HCEC 1CT (cell line): ENCODE measurements at regions not wholly inside any gene's neighbourhood (a gene's known extent, or its start where the extent isn't known, plus 50 kb on each side); places are given as distances from the start of the nearest gene placed in this dataset.

Experiments used
- DNase-seq: peaks from one replicate; pipeline ENCODE4 v3.0.0-alpha.2; 2017

DNA sequence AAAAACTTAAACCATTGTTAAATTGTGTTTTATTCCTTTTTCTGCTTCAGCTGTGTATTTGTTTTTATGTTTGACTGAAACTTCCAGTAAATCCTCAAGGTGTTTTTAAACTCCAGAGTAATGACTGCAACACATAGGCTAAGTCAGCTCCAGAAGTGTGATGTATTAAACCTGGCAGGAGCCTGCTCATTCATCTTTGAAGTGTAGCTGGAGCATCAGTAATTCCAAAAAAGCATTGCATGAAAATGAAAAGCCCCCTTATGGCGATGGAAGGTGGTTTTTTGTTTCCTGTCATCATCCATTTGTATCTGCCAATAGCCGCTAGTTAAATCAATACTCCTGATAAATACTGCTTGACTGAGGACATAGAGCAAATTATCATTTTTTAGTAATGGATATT is 474.2 kb upstream of the ADAMTS16 start:
- no peak for DNase-seq

DNA sequence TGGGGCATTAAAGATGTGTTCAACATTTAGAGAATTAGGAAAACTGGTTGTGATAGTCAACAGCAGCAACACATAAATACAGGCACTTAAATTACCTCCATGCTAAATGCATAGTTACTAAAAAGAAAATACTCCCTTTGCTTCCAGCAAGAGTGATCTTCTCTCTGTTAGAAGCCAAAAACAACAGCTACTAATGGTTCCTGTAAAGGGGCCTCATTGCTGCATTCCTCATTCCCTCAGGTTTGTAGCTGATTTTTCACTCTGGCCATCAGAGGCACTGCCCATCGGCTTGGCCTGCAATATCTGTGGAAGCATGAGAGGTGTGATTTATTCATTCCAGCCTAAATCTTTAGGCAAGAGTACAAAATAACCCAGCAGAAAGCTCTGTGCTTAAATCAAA is 466.0 kb upstream of the ADAMTS16 start:
- no peak for DNase-seq

DNA sequence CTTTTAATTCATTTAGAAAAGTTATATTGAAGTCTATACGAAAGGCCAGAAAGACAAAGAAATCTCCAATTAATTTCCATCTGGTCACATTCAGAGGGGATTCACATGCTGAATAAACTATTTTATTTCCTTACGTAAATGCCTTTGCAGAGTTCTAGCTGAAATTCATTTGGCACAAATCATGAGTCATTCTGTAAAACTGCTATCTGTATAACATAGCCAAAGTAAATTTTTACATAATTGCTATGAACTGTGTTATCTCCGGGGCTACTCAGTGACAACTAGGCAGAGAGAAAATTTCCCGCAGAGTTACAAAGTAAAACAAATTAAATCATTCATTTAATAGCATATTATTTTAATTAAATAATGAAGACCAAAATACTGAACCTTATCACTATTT is 463.2 kb upstream of the ADAMTS16 start:
- no peak for DNase-seq

DNA sequence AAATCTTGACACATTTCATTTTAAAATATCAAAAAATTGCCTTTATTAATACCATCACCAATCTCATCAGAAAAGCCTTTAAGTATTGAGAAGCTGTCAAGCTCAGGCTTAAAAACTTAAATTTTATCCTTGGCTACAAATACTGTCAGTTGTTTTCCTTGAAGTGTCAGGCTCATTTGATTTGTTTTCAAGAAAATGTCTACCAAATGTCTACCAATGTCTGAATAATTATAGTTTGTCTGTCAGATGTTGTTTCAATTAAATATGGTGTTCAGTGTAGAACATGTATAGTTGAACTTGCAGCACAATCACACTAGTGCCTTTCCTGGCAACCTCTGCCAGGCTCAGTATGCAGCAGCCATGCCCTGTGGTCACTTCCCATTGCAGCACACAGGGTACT is 455.2 kb upstream of the ADAMTS16 start:
- no peak for DNase-seq

DNA sequence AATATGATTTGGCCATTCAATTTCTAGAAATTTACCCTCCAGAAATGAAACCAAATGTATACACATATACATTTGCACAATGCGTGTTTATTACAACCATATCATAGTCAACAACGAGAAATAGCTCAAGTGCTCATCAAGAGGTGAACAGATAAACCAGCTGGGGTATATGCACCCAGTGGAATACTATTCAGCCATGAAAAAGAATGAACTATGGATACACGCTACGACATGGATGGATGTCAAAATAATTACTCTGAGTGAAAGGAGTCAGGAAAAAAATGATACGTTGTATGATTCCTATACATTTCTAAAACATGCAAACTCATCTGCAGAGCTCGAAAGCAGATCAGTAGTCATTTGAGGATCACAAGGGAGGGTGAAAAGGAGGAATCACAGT is 441.5 kb upstream of the ADAMTS16 start:
- no peak for DNase-seq

DNA sequence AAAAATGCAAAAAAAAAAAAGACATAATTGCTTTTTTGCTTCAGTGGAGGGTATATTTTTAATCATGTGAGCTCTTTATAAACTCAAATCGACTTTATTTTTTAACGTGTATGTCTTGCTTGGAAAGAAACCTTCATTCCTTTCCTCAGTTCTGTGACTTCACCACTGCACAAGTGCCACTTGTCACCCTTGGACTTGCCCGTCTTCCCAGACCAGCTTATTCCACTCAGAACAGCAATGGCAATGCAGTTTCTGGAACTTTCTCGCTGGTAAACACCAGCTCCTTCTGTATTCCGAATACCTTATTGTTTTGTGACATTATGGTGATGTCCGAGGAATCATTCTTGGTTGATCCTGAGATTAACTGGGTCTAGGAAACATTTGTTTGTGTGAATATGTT is 440.5 kb upstream of the ADAMTS16 start:
- no peak for DNase-seq

DNA sequence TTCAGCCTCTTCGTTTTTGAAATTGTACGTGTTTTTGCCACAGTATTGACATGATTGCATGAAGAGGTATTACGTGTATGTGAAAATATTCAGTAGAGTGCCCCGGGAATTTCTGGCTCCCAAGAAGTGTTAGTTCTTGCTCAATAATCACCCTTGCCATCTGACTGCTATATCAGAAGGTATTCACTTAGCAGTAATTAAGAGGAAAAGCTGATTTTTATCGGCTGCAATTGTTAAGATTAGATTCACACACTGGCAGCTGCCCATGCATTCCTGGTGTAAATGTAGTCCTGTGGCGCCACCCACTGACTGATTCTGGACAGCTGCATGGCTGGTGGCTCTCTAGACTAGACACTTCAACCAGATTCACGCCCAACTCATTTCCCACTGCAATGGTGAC is 440.1 kb upstream of the ADAMTS16 start:
- no peak for DNase-seq

DNA sequence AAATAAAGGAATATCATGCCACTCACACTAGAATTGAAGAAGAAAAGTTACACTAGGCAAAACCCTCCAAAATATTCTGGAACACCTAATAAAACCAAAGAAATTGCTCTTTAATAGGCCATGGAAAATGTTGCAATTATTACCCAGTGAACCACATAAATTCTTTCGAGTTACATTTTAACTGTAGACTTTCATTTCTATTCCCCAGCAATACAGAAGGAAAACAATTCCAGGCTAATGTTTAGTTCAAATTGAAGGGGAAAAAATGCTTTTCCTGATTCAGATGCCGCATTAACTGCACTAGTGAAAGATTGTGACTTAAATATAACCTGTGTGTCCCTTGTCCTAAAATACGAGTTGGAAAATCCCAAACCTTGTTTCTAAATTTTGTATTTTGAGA is 439.3 kb upstream of the ADAMTS16 start:
- DNase-seq, result no peak

DNA sequence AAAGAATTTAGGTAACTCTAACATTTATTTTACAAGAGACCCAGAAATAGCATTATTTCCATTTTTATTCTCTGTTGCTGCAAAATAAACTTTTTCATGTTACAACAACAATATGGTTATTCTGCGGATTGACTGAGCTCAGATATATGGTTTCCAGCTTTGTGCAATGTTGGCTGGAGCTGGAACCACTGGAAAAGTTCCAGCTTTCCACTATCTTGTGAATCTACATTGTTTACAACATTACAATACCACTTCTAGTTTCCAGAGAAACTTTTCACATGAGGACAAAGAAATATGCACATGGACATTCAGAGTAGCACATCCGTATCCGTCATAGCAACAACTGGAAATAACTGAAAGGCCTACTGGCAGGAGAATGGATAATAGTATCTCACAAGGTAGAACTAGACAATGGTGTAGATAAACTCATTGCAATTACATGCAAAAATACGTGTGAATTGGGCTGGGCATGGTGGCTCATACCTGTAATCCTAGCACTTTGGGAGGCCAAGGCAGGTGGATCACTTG is 436.1 kb upstream of the ADAMTS16 start:
- no peak for DNase-seq

DNA sequence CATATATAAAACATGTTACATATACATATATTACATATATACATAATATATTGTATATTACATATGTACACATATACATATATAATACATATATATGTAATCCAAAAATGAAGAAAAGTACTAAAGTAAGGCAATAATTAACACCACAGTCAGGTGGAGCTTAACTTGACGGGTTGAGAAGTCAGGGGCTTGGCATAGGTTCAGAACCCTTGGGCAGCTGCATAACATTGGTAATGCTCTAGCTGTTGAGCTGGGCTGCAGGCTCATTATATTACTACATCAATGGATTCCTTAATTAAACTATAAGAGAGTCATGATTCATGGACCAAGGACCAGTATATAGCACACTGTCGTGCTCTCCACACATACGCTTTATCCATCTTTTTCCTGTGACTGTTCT is 435.2 kb upstream of the ADAMTS16 start:
- no peak for DNase-seq

DNA sequence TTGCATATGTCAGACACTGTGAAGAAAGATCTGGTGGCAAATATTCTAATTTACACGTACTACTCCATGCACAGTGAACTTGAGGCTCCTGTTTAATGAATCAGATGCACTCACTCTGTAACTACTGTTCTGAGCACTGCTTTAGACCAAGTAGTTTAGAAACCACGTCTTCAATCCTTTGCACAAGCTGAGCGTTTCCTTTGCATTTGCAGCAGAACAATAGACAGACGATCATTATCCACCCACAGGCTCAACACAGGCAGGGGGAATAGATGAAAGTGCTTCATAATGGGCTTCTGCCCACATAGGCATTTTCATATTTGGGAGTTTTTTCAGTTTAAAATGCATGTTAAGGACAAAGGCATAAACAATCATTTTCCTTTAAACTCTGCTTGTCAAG is 423.3 kb upstream of the ADAMTS16 start:
- no peak for DNase-seq

DNA sequence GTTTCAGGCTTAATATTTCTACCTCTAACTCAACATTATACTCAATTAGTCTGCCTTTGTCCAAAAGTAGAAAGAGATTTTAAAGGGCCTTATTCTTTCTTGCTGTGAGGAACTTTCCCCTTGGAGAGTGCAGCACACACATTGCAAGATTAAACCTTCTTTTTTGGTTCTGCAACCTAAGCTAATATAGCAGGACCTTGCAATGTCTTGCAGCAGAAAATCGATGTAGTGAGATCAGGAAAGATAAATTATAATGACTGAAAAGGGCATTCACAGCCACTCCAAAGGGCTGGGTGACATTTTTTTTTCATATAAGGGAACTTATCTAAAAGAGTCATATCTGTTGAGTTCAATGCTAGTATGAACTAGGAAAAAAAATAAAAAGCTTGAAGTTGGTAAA is 422.7 kb upstream of the ADAMTS16 start:
- DNase-seq, result no peak

DNA sequence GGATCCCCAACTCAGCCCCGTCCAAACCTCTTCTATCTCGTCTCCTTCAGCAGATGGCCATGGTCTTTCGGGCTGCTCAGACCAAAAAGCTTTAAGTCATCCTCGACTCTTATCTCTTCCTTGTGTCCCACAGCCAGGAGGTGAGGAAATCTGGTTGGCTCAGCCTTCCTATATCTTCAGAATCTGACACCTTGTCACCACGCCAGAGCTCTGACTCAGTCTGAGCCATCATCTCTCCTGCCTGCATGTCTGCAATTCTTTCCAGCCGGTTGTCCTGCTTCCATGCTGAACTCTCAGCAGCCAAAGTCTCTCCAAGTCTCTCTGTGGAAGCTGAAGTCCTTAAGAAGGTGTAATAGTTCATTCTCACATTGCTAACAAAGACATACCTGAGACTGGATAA is 419.3 kb upstream of the ADAMTS16 start:
- DNase-seq, result no peak

DNA sequence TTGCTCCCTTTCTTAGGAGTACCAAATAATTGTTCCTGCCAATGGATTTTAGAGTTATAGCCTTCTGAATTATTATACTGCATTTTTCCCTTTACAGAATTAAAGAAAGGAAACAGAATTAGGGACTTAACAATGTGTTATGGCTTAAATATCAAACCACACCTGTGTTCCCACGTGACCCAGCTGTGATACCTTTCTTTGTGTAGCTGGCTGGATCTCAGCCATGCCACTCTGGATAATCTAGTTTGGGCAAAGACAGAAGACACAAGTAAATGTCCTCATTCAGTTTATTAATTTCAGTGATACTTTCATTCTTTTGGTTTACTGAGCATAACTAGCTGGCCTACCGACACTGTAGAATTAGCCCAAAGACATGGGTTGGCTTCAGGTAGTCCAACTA is 417.2 kb upstream of the ADAMTS16 start:
- DNase-seq, result no peak

DNA sequence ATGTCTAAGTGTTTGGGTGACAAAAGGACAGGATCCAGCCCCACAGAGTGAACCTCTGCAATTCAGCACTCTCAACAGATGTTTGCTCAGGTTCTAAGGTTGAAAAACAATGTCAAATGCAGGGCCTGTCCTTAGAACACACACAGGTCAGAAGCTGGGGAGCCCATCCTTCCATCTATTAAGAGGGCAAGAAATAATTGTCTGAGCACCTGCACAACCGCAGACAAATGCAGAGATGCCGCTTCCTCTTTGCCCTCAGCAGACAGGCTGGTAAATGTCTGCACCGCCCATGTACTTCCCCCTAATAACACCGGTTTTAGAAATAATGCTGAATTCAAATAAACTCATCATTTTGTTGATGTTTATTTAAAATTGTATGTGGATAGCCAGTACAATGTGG is 414.5 kb upstream of the ADAMTS16 start:
- DNase-seq, result no peak

DNA sequence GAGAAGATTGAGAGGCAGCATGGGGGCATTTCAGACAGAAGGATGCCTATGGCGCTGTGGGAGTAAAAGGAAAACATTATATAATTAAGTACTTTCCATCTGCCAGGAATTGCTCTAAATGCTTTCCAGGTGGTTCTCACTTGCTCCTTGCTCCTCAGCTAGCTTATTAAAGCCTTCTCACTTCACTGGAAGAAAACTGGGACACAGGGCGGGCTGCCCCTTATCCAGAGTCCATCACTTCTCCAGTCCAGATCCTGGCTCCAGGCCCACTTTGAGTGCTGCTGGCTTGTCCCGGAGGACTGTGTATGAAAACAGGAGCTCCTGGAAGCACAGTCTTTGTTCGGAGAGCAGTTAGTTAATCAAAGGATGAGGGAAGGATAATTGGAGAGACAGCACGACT is 409.9 kb upstream of the ADAMTS16 start:
- DNase-seq, result no peak

DNA sequence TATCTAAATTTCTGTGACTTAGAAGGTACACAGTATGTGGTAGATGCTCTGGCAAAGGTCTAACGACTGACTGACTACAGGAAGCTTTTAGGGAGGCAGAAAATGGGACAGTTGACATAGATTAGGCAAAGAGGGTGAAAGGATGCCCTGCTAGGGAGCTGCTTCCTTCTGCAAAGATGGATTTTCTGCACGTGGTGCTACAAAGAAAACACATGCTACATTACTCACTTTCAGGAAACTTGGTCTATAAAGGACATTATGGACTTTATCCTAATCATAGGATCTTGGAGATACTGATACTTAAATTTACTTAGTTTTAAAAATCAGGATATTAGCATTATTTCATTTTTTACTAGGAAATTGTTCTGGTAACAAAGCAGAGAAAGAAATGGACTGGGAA is 405.8 kb upstream of the ADAMTS16 start:
- no peak for DNase-seq

DNA sequence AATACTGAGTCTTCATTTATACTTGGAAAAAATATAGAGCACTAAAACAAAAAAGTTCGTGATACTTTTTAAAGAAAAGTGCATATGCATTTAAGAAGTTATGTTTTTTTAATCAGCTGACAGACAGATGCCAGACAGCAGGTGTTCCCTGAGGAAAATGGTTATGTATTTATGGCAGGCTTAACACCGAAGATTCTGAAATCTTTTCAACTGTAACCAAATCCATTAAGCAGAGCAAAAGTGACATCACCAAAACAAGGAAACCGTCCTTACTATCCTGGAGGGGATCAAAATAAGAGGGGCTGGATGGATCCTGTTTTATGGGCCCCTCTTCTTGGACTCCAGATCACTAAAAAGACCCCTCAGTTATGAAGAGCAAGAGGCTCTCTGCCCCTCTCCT is 404.9 kb upstream of the ADAMTS16 start:
- DNase-seq, result no peak

DNA sequence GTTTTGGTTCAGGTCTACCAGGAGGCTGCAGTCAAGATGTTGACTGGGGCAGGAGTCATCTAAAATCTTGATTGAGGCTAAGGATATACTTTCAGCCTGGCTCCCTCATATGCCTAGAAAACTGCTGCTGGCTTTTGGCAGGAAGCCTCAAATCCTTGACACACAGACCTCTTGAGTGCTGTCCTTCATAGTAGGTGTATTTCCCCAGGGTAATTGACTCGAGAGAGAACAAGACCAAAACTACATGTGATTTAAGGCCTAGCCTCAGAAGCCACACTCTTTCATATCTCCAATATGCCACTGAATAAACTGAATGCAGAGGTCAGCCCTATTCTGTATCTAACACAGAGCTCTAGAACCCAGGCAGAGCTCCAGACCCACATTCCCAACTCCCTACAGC is 402.3 kb upstream of the ADAMTS16 start:
- DNase-seq, result no peak

DNA sequence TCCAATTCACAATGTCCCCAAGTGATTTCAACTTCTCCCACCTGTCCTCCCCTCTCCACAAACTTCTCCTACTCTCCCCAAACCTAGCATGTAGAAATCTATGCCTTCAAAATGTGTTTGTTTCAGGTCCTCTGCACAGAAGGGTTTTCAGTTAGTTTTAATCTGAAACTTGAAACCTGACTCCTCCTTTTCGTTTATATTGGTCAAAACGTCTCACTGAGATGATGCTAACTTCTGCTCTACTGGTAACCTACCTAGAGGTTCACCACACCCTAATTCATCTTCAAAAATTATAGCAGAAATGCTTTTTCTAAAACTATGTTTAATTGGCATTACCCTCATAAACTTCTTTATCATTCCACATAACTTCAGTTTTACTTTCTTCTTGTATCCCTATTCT is 401.8 kb upstream of the ADAMTS16 start:
- no peak for DNase-seq

DNA sequence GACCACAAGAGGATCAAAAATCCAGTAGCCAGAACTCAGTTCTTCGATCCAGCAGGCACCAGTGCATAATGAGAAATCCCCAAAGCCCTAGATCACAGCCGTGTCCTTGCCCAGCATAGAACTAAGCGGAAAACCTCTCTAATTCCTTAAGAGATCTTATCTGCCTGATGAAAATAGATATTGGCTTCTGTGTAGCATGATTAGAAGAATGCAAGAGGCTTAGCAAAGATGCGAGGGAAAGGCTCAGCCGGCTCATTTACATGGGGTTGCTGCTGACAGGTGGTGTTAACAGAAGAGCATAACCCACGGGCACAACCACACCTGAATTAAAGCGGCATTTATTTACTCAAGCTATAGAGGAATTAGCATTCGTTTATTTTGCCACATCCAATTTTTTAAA is 400.0 kb upstream of the ADAMTS16 start:
- DNase-seq, result no peak

DNA sequence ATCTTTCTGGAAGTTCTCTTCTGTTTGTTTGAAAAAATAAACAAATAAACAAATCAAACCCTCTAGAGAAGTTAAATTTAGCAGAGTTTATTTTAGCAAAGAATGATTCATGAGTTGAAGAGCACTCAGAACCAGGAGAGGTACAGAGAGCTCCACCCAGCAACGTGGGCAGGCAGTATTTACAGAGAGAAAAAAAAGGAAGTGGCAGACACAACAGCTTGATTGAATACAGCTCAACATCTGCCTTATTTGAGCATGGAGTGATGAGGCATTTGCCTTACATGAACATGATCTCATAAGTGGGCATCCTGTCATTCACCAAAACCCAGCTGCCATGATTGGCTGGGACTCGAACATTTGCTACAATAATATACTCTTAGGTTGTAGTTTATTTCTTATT is 381.6 kb upstream of the ADAMTS16 start:
- no peak for DNase-seq

DNA sequence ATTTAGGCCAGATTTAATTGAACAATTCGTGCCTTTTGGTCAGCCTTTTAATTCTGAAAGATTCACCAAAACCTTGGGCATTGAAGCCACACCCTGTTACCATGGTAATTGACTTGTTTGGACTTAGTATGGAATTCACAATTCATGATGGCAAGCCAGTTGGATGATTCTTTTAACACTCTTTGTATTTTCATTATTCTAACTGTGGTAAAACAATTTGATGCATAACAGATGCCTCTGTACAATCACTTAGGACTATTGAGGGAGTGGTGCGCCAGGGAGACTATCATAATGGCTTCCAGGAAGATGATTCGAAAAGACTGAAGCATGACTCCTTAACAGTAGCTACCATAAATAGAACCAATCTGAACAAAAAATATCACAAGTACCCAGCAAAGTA is 381.1 kb upstream of the ADAMTS16 start:
- DNase-seq, result no peak

DNA sequence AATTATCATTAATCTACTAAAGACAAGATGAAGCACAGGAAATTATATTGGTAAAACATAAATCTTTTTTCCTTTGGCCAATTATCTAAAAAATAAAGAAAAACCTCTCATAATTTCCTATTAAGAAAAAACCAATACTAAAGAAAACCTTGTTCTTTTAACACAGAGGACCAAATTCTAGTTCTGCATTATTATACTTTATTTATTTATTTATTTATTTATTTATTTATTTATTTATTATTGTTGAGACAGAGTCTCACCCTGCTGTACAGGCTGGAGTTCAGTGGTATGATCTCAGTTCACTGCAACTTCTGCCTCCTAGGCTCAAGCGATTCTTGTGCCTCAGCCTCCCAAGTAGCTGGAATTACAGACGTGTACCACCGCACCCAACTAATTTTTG is 377.8 kb upstream of the ADAMTS16 start:
- no peak for DNase-seq

DNA sequence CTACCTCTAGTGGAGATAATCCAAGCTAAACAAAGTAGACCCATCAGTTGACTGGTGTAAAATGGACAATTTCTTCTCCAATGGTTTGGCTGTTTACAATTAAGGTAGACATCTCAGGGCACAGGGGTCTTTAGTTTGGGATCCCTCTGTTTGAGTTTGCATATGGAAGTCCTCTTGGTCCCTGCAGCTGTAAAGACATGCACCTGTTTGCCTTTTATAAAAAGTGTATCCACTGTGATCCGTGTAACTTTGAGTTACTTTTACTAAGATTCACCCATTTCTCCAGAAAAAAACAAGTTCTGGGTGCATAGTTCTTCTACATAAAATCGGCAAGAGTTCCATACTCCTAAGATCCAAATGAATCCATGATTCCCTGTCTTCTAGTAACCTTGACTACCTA is 374.7 kb upstream of the ADAMTS16 start:
- no peak for DNase-seq

DNA sequence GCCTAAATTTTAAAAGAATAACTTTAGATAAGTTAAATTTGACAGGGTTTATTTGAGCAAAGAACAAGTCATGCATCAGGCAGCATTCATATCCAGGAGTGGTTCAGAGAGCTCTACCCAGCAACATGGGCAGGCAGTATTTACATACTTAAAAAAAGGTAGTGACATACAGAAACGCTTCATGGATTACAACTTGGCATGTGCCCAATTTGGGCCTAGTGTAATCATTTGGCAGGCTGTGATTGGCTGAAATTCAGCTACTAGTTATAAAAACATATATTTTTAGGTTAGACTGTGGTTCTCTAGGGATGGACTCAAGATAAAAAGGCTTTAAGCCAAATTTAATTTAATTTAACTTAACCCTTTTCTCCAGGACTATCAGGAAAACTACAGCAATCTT is 374.0 kb upstream of the ADAMTS16 start:
- DNase-seq, result no peak
